Breast epithelium (tissue), 4 donors: ENCODE measurements at regions not wholly inside any gene's neighbourhood (a gene's known extent, or its start where the extent isn't known, plus 50 kb on each side); places are given as distances from the start of the nearest gene placed in this dataset.
"Not testable (repeated sequence)": the region's sequence is repeated elsewhere in the genome, so short reads cannot be mapped to it uniquely, and the experiment has no call there.

Experiments used
- DNase-seq, 2 donors: peaks; one replicate each; pipeline ENCODE4 v3.0.0-alpha.2; 2019; ENCODE audit warnings: low spot score in 2 of 2
- H3K27ac ChIP-seq, 2 donors: fragments of 200-600 bp; sonication (generic) in 1 of 2; one replicate each; pipeline ENCODE4 v1.5.1; 2016 to 2019; ENCODE audit warnings: mild to moderate bottlenecking in 1 of 2
- H3K27me3 ChIP-seq, 2 donors: fragments of 200-600 bp; sonication (generic) in 1 of 2; one replicate each; pipeline versions ENCODE4 v1.5.1 to v1.6.0; 2017 to 2019; ENCODE audit warnings: control low read depth in 1 of 2, mild to moderate bottlenecking in 1 of 2
- H3K36me3 ChIP-seq: fragments of 200-600 bp; one replicate; pipeline ENCODE4 v1.5.1; 2019
- H3K4me1 ChIP-seq, 2 donors: fragments of 200-600 bp; sonication (generic); one replicate each; pipeline ENCODE4 v1.5.1; 2016 to 2019; ENCODE audit warnings: control low read depth in 1 of 2
- H3K4me3 ChIP-seq, 3 donors: fragments of 200-600 bp; sonication (generic); 1 replicate in 2 of 3; 2 replicates in 1 of 3; pipeline ENCODE4 v1.5.1; 2016 to 2019; ENCODE audit warnings: mild to moderate bottlenecking in 3 of 3, moderate library complexity in 2 of 3
- H3K9me3 ChIP-seq, 2 donors: fragments of 200-600 bp; sonication (generic) in 1 of 2; one replicate each; pipeline ENCODE4 v1.5.1; 2016 to 2019; ENCODE audit warnings: control low read depth in 1 of 2
- CTCF ChIP-seq, 3 donors: fragments of 450-650 bp; IDR thresholded peaks; one replicate each; pipeline ENCODE4 v1.5.1; 2016 to 2017; ENCODE audit warnings: antibody characterized with exemption in 3 of 3, mild to moderate bottlenecking in 3 of 3, moderate library complexity in 3 of 3
- POLR2A ChIP-seq: fragments of 450-650 bp; IDR thresholded peaks from one replicate; pipeline ENCODE4 v1.6.1; 2016; ENCODE audit warnings: antibody characterized with exemption, mild to moderate bottlenecking, moderate library complexity
- POLR2AphosphoS5 ChIP-seq, 3 donors: sonication (generic); formaldehyde crosslinking; IDR thresholded peaks; one replicate each; pipeline ENCODE4 v1.6.1; 2017; ENCODE audit warnings: antibody characterized with exemption in 3 of 3
- intact Hi-C: fragments of 100-400 bp; cut with DNase I; formaldehyde crosslinking; loops from one replicate; pipeline ENCODE4 v1.15.1; 2023; ENCODE audit warnings: low total_unique reads

- TF ChIP-seq POLR2A, result no peak
- TF ChIP-seq POLR2AphosphoS5 (IDR thresholded peaks at IDR 0.05), result no peak
- TF ChIP-seq CTCF (IDR thresholded peaks at IDR 0.05), result no peak
Observed at GRCh38 chr2:16096962-16097361, 156.6 kb downstream of the MYCN start.

GRCh38 chr2:16095483-16095882, 155.1 kb downstream of the MYCN start:
- H3K27me3 ChIP-seq, intact Hi-C loops, H3K9me3 ChIP-seq, H3K36me3 ChIP-seq, H3K27ac ChIP-seq, H3K4me3 ChIP-seq, H3K4me1 ChIP-seq, DNase-seq: not testable (repeated sequence)

More at GRCh38 chr2:16096962-16097361, 156.6 kb downstream of the MYCN start:
- Histone ChIP-seq H3K27ac (no peak overlapping the region), H3K9me3 (no peaks in the 10 kb centered on the region), H3K36me3 (no peaks in the 10 kb centered on the region), H3K4me3 (no peak overlapping the region), H3K4me1 (no peaks in the 10 kb centered on the region), H3K27me3 (no peaks in the 10 kb centered on the region)
- no peak for DNase-seq
- intact Hi-C loops, result no loop called here

DNA sequence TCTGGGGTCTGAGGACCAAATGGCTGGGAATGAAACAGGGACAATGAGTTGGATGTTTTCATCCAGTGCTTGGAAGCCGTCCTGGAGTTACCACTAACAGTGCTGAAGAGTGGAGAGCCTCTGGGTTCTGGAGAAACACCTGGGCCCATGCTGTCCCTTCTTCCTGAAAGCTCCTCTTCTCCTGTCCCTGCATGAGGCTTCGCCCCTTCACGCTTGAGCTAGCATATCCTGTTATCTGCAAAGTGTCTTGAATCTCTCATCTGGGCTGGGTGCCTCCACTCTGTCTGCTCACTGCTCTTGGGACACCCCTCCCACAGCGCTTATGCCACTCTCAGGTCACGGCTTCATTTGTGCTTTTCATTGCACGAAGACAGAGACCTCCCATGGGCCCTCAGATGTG, 154.5 kb downstream of the MYCN start:
- H3K36me3 ChIP-seq, result no peaks in the 10 kb centered on the region
- TF ChIP-seq CTCF (IDR thresholded peaks at IDR 0.05) (no peak), POLR2AphosphoS5 (IDR thresholded peaks at IDR 0.05) (no peak), POLR2A (no peak)
- no peaks in the 10 kb centered on the region for H3K9me3 ChIP-seq
- intact Hi-C loops, result no loop called here
- no peaks in the 10 kb centered on the region for H3K27me3 ChIP-seq
- no peaks in the 10 kb centered on the region for H3K4me1 ChIP-seq
- DNase-seq, result no peak
- no peak overlapping the region for H3K27ac ChIP-seq
- no peak overlapping the region for H3K4me3 ChIP-seq

- H3K9me3 ChIP-seq, result no peaks in the 10 kb centered on the region
- no peaks in the 10 kb centered on the region for H3K4me1 ChIP-seq
- no peak overlapping the region for H3K27ac ChIP-seq
- intact Hi-C loops, result no loop called here
- DNase-seq, result no peak
- TF ChIP-seq CTCF (IDR thresholded peaks at IDR 0.05) (no peak), POLR2AphosphoS5 (IDR thresholded peaks at IDR 0.05) (no peak), POLR2A (no peak)
- H3K36me3 ChIP-seq, result no peaks in the 10 kb centered on the region
- no peaks in the 10 kb centered on the region for H3K27me3 ChIP-seq
- no peak overlapping the region for H3K4me3 ChIP-seq
Observed at GRCh38 chr2:16093639-16094529, 153.5 kb downstream of the MYCN start.

GRCh38 chr2:16092861-16093638, 152.7 kb downstream of the MYCN start:
- Histone ChIP-seq H3K36me3 (no peaks in the 10 kb centered on the region), H3K4me3 (no peak overlapping the region), H3K9me3 (no peaks in the 10 kb centered on the region), H3K4me1 (no peaks in the 10 kb centered on the region), H3K27me3 (no peaks in the 10 kb centered on the region), H3K27ac (no peak overlapping the region)
- no peak for DNase-seq
- TF ChIP-seq CTCF (IDR thresholded peaks at IDR 0.05) (no peak), POLR2A (no peak), POLR2AphosphoS5 (IDR thresholded peaks at IDR 0.05) (no peak)
- intact Hi-C loops, result no loop called here
